H1 (cell line): ENCODE measurements at regions not wholly inside any gene's neighbourhood (a gene's known extent, or its start where the extent isn't known, plus 50 kb on each side); places are given as distances from the start of the nearest gene placed in this dataset.

Experiments used
- CHD1 ChIP-seq: IDR thresholded peaks from 2 replicates; pipeline ENCODE4 v1.6.1; 2012; ENCODE audit warnings: low read depth, low read length, improper control_type of control experiment
- POLR2AphosphoS5 ChIP-seq: IDR thresholded peaks from 2 replicates; pipeline ENCODE4 v1.6.1; 2011; ENCODE audit warnings: low read depth, low read length
- SP4 ChIP-seq: IDR thresholded peaks from 2 replicates; pipeline ENCODE4 v1.6.1; 2012; ENCODE audit warnings: low read length, inconsistent platforms
- TAF1 ChIP-seq: IDR thresholded peaks from 2 replicates; pipeline ENCODE4 v1.6.1; 2011; ENCODE audit warnings: mild to moderate bottlenecking, low read depth, low read length
- TCF12 ChIP-seq: IDR thresholded peaks from 2 replicates; pipeline ENCODE4 v1.6.1; 2011; ENCODE audit warnings: low read depth, mild to moderate bottlenecking, low read length
- TF ChIP-seq, protein P1 (sequence below): fragments of 300-600 bp; sonication (generic); IDR thresholded peaks from 2 replicates; pipeline ENCODE4 v1.7.1; 2012; ENCODE audit warnings: low read length, moderate library complexity, mild to moderate bottlenecking, inconsistent platforms; ENCODE audit not compliant: insufficient replicate concordance

- TF ChIP-seq POLR2AphosphoS5 (no peak), CHD1 (no peak), TAF1 (no peak), TCF12 (no peak), SP4 (no peak)
- TF ChIP-seq, protein P1, sequence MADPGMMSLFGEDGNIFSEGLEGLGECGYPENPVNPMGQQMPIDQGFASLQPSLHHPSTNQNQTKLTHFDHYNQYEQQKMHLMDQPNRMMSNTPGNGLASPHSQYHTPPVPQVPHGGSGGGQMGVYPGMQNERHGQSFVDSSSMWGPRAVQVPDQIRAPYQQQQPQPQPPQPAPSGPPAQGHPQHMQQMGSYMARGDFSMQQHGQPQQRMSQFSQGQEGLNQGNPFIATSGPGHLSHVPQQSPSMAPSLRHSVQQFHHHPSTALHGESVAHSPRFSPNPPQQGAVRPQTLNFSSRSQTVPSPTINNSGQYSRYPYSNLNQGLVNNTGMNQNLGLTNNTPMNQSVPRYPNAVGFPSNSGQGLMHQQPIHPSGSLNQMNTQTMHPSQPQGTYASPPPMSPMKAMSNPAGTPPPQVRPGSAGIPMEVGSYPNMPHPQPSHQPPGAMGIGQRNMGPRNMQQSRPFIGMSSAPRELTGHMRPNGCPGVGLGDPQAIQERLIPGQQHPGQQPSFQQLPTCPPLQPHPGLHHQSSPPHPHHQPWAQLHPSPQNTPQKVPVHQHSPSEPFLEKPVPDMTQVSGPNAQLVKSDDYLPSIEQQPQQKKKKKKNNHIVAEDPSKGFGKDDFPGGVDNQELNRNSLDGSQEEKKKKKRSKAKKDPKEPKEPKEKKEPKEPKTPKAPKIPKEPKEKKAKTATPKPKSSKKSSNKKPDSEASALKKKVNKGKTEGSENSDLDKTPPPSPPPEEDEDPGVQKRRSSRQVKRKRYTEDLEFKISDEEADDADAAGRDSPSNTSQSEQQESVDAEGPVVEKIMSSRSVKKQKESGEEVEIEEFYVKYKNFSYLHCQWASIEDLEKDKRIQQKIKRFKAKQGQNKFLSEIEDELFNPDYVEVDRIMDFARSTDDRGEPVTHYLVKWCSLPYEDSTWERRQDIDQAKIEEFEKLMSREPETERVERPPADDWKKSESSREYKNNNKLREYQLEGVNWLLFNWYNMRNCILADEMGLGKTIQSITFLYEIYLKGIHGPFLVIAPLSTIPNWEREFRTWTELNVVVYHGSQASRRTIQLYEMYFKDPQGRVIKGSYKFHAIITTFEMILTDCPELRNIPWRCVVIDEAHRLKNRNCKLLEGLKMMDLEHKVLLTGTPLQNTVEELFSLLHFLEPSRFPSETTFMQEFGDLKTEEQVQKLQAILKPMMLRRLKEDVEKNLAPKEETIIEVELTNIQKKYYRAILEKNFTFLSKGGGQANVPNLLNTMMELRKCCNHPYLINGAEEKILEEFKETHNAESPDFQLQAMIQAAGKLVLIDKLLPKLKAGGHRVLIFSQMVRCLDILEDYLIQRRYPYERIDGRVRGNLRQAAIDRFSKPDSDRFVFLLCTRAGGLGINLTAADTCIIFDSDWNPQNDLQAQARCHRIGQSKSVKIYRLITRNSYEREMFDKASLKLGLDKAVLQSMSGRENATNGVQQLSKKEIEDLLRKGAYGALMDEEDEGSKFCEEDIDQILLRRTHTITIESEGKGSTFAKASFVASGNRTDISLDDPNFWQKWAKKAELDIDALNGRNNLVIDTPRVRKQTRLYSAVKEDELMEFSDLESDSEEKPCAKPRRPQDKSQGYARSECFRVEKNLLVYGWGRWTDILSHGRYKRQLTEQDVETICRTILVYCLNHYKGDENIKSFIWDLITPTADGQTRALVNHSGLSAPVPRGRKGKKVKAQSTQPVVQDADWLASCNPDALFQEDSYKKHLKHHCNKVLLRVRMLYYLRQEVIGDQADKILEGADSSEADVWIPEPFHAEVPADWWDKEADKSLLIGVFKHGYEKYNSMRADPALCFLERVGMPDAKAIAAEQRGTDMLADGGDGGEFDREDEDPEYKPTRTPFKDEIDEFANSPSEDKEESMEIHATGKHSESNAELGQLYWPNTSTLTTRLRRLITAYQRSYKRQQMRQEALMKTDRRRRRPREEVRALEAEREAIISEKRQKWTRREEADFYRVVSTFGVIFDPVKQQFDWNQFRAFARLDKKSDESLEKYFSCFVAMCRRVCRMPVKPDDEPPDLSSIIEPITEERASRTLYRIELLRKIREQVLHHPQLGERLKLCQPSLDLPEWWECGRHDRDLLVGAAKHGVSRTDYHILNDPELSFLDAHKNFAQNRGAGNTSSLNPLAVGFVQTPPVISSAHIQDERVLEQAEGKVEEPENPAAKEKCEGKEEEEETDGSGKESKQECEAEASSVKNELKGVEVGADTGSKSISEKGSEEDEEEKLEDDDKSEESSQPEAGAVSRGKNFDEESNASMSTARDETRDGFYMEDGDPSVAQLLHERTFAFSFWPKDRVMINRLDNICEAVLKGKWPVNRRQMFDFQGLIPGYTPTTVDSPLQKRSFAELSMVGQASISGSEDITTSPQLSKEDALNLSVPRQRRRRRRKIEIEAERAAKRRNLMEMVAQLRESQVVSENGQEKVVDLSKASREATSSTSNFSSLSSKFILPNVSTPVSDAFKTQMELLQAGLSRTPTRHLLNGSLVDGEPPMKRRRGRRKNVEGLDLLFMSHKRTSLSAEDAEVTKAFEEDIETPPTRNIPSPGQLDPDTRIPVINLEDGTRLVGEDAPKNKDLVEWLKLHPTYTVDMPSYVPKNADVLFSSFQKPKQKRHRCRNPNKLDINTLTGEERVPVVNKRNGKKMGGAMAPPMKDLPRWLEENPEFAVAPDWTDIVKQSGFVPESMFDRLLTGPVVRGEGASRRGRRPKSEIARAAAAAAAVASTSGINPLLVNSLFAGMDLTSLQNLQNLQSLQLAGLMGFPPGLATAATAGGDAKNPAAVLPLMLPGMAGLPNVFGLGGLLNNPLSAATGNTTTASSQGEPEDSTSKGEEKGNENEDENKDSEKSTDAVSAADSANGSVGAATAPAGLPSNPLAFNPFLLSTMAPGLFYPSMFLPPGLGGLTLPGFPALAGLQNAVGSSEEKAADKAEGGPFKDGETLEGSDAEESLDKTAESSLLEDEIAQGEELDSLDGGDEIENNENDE = no peak
- TF ChIP-seq, all 59 proteins: peak for 0
Observed at GRCh38 chr16:86191663-86192062, 292.7 kb downstream of the IRF8 start (continued).
